Smooth muscle cell (in vitro differentiated cells): ENCODE measurements at regions not wholly inside any gene's neighbourhood (a gene's known extent, or its start where the extent isn't known, plus 50 kb on each side); places are given as distances from the start of the nearest gene placed in this dataset.

ENCODE experiments used
- DNase-seq: peaks from one replicate; lab custom pipeline; 2025; ENCODE audit not compliant: unreplicated experiment; lab: John Stamatoyannopoulos, UW
- H2AFZ ChIP-seq: fragments of 200-600 bp; sonication (generic); 2 replicates; pipeline ENCODE4 v1.6.0; 2016; ENCODE audit warnings: antibody characterized with exemption, low read depth, mild to moderate bottlenecking
- H3F3A ChIP-seq: fragments of 200-600 bp; sonication (generic); 2 replicates; pipeline ENCODE4 v1.6.0; 2017; ENCODE audit warnings: antibody characterized with exemption, low read depth
- H3K27ac ChIP-seq: fragments of 200-600 bp; sonication (generic); 2 replicates; pipeline ENCODE4 v1.5.1; 2016; ENCODE audit warnings: low read depth, mild to moderate bottlenecking
- H3K27me3 ChIP-seq: fragments of 200-600 bp; sonication (generic); 2 replicates; pipeline ENCODE4 v1.6.1; 2016; ENCODE audit warnings: low read depth, mild to moderate bottlenecking
- H3K36me3 ChIP-seq: fragments of 200-600 bp; sonication (generic); 2 replicates; pipeline ENCODE4 v1.5.1; 2016; ENCODE audit warnings: low read depth
- H3K4me1 ChIP-seq: fragments of 200-600 bp; sonication (generic); 2 replicates; pipeline ENCODE4 v1.5.1; 2016; ENCODE audit warnings: low read depth
- H3K4me2 ChIP-seq: fragments of 200-600 bp; sonication (generic); 2 replicates; pipeline ENCODE4 v1.6.0; 2016; ENCODE audit warnings: mild to moderate bottlenecking
- H3K4me3 ChIP-seq: fragments of 200-600 bp; sonication (generic); 2 replicates; pipeline ENCODE4 v1.5.1; 2016; ENCODE audit warnings: mild to moderate bottlenecking
- H3K79me2 ChIP-seq: fragments of 200-600 bp; sonication (generic); 2 replicates; pipeline ENCODE4 v1.6.0; 2016; ENCODE audit warnings: low read depth, mild to moderate bottlenecking
- H3K9ac ChIP-seq: fragments of 200-600 bp; sonication (generic); 2 replicates; pipeline ENCODE4 v1.6.0; 2016; ENCODE audit warnings: low read depth
- H3K9me3 ChIP-seq: fragments of 200-600 bp; sonication (generic); replicated peaks from 2 replicates; pipeline ENCODE4 v1.5.1; 2016; ENCODE audit warnings: low read depth
- H4K20me1 ChIP-seq: fragments of 200-600 bp; sonication (generic); 2 replicates; pipeline ENCODE4 v1.6.0; 2016; ENCODE audit warnings: low read depth
- WGBS: methylation state at CpG from one replicate; pipeline ENCODE4 v1.1.7; 2016; ENCODE audit warnings: low lambda C conversion rate; 5-methylcytosine and 5-hydroxymethylcytosine counted together
- TF ChIP-seq, protein P1 (sequence below): fragments of 200-600 bp; sonication (generic); IDR thresholded peaks from 2 replicates; pipeline ENCODE4 v1.5.1; 2017; ENCODE audit warnings: borderline replicate concordance, mild to moderate bottlenecking, antibody characterized with exemption; ENCODE audit not compliant: insufficient read depth, poor library complexity, severe bottlenecking

DNA sequence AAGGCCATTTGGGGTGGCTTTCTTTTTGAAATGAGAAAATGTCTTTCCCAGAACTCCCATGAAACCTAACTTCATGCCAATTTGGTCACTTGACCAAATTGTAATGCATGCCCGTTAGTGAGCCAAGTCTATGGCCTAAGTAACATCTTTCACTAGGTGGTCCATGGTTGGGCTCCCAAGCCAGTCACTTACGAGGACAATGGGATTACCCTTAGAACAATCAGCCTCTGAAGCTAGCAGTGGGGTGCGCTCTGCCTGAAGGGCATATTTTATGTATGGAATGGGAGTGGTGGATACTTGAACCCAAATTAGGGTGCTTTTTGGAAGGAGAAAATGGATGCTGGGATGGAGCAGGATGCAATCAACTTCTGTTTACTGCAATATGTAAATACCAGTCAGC, 127.4 kb upstream of the GOLIM4 start:
- no peak overlapping the region for H3K27ac ChIP-seq
- no peaks in the 10 kb centered on the region for H3K9me3 ChIP-seq
- no peaks in the 10 kb centered on the region for H3F3A ChIP-seq
- 87% methylated on average over 3 of the region's 3 CpGs for WGBS
- no peaks in the 10 kb centered on the region for H3K27me3 ChIP-seq
- no peaks in the 10 kb centered on the region for H3K79me2 ChIP-seq
- H4K20me1 ChIP-seq: no peaks in the 10 kb centered on the region
- H3K9ac ChIP-seq: no peak overlapping the region
- H2AFZ ChIP-seq: no peak overlapping the region
- no peak overlapping the region for H3K4me2 ChIP-seq
- no peaks in the 10 kb centered on the region for H3K36me3 ChIP-seq
- H3K4me1 ChIP-seq: no peaks in the 10 kb centered on the region
- TF ChIP-seq, protein P1, sequence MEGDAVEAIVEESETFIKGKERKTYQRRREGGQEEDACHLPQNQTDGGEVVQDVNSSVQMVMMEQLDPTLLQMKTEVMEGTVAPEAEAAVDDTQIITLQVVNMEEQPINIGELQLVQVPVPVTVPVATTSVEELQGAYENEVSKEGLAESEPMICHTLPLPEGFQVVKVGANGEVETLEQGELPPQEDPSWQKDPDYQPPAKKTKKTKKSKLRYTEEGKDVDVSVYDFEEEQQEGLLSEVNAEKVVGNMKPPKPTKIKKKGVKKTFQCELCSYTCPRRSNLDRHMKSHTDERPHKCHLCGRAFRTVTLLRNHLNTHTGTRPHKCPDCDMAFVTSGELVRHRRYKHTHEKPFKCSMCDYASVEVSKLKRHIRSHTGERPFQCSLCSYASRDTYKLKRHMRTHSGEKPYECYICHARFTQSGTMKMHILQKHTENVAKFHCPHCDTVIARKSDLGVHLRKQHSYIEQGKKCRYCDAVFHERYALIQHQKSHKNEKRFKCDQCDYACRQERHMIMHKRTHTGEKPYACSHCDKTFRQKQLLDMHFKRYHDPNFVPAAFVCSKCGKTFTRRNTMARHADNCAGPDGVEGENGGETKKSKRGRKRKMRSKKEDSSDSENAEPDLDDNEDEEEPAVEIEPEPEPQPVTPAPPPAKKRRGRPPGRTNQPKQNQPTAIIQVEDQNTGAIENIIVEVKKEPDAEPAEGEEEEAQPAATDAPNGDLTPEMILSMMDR: no peak
- H3K4me3 ChIP-seq: no peak overlapping the region
- DNase-seq: no peak

DNA sequence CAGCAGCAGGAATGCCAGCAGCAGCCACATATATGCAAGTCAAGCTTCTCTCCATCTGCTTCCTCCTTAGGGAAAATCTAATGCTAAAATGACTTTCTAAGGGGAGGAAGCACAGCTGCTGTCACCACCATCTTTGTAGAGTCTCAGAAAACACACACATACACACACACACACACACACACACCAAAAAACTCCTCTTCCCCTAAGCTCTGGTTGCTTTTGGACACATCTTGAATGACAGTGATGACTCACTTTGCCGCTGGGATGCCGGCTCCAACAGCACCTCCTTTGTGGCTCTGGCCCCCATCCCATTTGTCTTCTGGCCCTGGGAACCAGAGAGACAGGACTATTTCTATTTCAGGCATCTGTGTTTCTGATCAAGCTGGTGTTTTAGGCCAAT, 124.8 kb upstream of the GOLIM4 start:
- Histone ChIP-seq H3K4me2 (no peak overlapping the region), H3K79me2 (no peaks in the 10 kb centered on the region), H4K20me1 (no peaks in the 10 kb centered on the region), H3F3A (no peaks in the 10 kb centered on the region), H3K4me3 (no peak overlapping the region), H3K4me1 (no peaks in the 10 kb centered on the region), H3K27me3 (no peaks in the 10 kb centered on the region), H3K9ac (no peak overlapping the region), H3K36me3 (no peaks in the 10 kb centered on the region), H3K27ac (no peak overlapping the region), H2AFZ (no peak overlapping the region), H3K9me3 (no peaks in the 10 kb centered on the region)
- no peak for DNase-seq
- WGBS: 43% methylated on average over 2 of the region's 2 CpGs
- TF ChIP-seq, protein P1: no peak

DNA sequence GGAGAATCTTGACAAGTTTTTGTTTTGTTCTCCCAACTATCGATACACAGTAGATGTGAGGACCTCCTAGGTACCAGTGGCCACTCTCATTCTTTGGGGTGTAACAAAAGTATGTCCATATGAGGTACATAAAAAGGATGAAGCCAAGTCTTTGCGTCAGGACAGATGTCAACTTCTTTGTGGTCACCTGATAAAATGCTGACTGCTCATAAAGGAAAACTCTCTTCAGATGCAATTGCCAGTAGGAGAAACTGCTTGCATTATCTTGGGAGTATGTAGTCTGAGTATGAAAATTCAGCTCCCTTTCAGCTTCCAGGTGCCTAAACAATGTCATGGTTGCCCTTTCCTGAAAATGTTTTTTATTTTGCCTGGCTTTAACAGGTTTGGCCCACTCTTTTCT, 123.8 kb upstream of the GOLIM4 start:
- Histone ChIP-seq H3K9me3 (no peaks in the 10 kb centered on the region), H3K36me3 (no peaks in the 10 kb centered on the region), H2AFZ (no peak overlapping the region), H3K9ac (no peak overlapping the region), H3K27me3 (no peaks in the 10 kb centered on the region), H3F3A (no peaks in the 10 kb centered on the region), H3K4me3 (no peak overlapping the region), H4K20me1 (no peaks in the 10 kb centered on the region), H3K27ac (no peak overlapping the region), H3K4me2 (no peak overlapping the region), H3K4me1 (no peaks in the 10 kb centered on the region), H3K79me2 (no peaks in the 10 kb centered on the region)
- DNase-seq: no peak
- 98% methylated on average over 2 of the region's 2 CpGs for WGBS
- TF ChIP-seq, protein P1: no peak

DNA sequence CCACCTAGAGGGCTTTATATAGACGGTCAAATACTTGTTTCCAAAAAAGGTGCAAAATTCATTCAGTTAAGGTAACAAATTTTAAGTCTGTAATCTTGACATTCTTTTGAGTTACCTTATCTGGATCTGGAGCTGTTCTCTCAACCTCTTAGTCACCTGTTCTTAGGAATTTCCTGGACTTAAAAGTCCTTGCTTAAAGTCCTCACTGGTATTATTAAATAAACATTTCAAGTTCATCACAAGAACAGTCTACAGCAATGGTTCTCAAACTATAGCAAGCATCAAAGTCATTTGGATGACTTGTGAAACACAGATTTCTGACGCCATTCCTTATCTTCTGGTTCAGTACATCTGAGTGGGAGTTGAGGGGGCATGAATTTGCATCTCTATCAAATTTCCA, 122.9 kb upstream of the GOLIM4 start:
- no peak overlapping the region for H3K9ac ChIP-seq
- no peak overlapping the region for H2AFZ ChIP-seq
- H3K27ac ChIP-seq: no peak overlapping the region
- H4K20me1 ChIP-seq: no peaks in the 10 kb centered on the region
- H3K36me3 ChIP-seq: no peaks in the 10 kb centered on the region
- no peak overlapping the region for H3K4me2 ChIP-seq
- H3K79me2 ChIP-seq: no peaks in the 10 kb centered on the region
- H3K4me3 ChIP-seq: no peak overlapping the region
- H3K9me3 ChIP-seq: no peaks in the 10 kb centered on the region
- no peaks in the 10 kb centered on the region for H3K27me3 ChIP-seq
- no peak for DNase-seq
- TF ChIP-seq, protein P1: no peak
- 67% methylated on average over 2 of the region's 2 CpGs for WGBS
- no peaks in the 10 kb centered on the region for H3F3A ChIP-seq
- H3K4me1 ChIP-seq: no peaks in the 10 kb centered on the region
